Endodermal cell (in vitro differentiated cells): ENCODE measurements at regions not wholly inside any gene's neighbourhood (a gene's known extent, or its start where the extent isn't known, plus 50 kb on each side); places are given as distances from the start of the nearest gene placed in this dataset.

Experiments used
- DNase-seq: peaks from one replicate; pipeline ENCODE4 v3.0.0-alpha.2; 2017
- H3K27ac ChIP-seq: 2 replicates; pipeline ENCODE4 v1.5.1; 2013; ENCODE audit warnings: mild to moderate bottlenecking, low read depth, low read length, moderate library complexity
- H3K27me3 ChIP-seq: 2 replicates; pipeline ENCODE4 v1.6.1; 2013; ENCODE audit warnings: mild to moderate bottlenecking, low read length, moderate library complexity; ENCODE audit not compliant: insufficient read depth, control insufficient read depth, poor library complexity, severe bottlenecking
- H3K36me3 ChIP-seq: 2 replicates; pipeline ENCODE4 v1.7.0; 2013; ENCODE audit warnings: mild to moderate bottlenecking, low read length, moderate library complexity; ENCODE audit not compliant: control insufficient read depth, insufficient read depth
- H3K4me1 ChIP-seq: one replicate; pipeline ENCODE4 v1.7.0; 2013; ENCODE audit warnings: low read length; ENCODE audit not compliant: control insufficient read depth, insufficient read depth
- H3K4me3 ChIP-seq: 2 replicates; pipeline ENCODE4 v1.5.1; 2013; ENCODE audit warnings: mild to moderate bottlenecking, low read length, moderate library complexity
- H3K9ac ChIP-seq: 2 replicates; pipeline ENCODE4 v1.6.1; 2013; ENCODE audit warnings: mild to moderate bottlenecking, low read length, moderate library complexity; ENCODE audit not compliant: poor library complexity, severe bottlenecking; ENCODE audit errors: extremely low read depth
- H3K9me3 ChIP-seq: 2 replicates; pipeline ENCODE4 v1.6.1; 2013; ENCODE audit warnings: mild to moderate bottlenecking, low read length, moderate library complexity; ENCODE audit not compliant: control insufficient read depth
- H3K27ac Mint-ChIP-seq: 2 replicates; pipeline ENCODE4 v1.8.0; 2020; ENCODE audit warnings: mixed read lengths
- H3K27me3 Mint-ChIP-seq: 2 replicates; pipeline ENCODE4 v1.8.0; 2021; ENCODE audit warnings: mild to moderate bottlenecking, mixed read lengths; ENCODE audit not compliant: insufficient read depth
- H3K36me3 Mint-ChIP-seq: 2 replicates; pipeline ENCODE4 v1.8.0; 2020; ENCODE audit warnings: low read depth, mixed read lengths
- H3K4me1 Mint-ChIP-seq: 2 replicates; pipeline ENCODE4 v1.8.0; 2020; ENCODE audit warnings: mixed read lengths
- H3K4me3 Mint-ChIP-seq: 2 replicates; pipeline ENCODE4 v1.8.0; 2020; ENCODE audit warnings: mild to moderate bottlenecking, moderate library complexity, mixed read lengths
- H3K9me3 Mint-ChIP-seq: 2 replicates; pipeline ENCODE4 v1.8.0; 2020; ENCODE audit warnings: mild to moderate bottlenecking, mixed read lengths
- WGBS, 2 experiments: methylation state at CpG; one replicate each; pipeline versions ENCODE4 v1.1.5 to v1.1.7; 2013; ENCODE audit warnings: missing lambda C conversion rate in 2 of 2, mixed read lengths in 1 of 2; ENCODE audit not compliant: insufficient coverage in 1 of 2, insufficient read length in 1 of 2; 5-methylcytosine and 5-hydroxymethylcytosine counted together
- TF ChIP-seq, protein P1 (sequence below): fragments of 200-600 bp; sonication (generic); conservative IDR thresholded peaks from 2 replicates; pipeline ENCODE4 v1.5.0; 2021; ENCODE audit warnings: antibody characterized with exemption, mild to moderate bottlenecking

DNA sequence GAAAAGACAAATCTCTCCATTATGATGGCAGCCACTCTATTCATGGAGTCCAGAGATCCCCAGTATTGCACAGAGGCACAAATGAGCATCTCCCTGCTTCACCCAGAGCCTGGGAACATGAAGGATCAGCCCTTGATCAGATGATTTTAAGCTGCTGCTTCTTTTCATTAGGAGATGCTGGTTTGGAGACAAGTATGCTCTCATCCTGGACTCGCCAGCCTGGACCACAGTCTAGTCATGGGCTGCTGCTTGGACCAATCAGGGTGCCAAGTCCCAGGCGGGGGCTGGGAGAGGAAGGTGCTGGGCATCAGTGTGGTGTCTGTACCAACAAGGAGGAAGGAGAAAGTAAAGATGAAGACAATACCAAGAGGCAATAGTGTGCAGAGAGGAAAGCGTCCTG, 195.7 kb upstream of the FOXQ1 start:
- 91 to 95% methylated on average over 3 of the region's 3 CpGs for WGBS, 2 experiments

DNA sequence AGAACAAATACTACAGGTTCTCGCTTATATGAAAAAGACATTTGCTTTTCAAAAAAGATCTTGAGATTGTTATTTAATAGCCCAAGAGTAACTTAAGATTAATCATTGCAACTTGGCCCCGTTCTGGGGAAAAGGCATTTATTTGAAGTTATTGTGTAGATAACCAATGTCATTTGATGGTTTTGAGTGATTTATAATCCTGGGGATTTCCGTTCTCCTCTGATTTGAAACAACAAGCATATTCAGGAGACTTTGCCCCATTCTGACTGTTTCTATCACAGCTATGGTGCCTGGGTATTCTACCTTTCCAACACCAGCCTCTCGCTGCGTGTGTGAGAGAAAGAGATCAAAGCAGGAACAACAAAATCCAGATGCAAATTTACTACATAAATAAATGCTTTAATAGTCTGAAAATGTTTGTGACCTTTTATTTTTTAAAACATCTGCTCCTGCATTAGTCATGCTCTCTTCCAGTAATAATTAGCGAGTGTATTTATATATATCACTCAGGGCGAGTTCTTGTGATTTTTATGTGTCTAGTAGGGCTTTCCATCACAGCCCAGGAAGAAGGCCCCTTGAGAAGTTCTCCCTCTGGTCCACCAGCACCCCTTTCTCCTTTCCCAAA, 197.9 kb upstream of the FOXQ1 start:
- Histone ChIP-seq H3K4me1 (no peaks in the 10 kb centered on the region), H3K9ac (no peak overlapping the region), H3K27me3 (no peaks in the 10 kb centered on the region), H3K27ac (no peak overlapping the region), H3K36me3 (no peaks in the 10 kb centered on the region), H3K9me3 (no peaks in the 10 kb centered on the region), H3K4me3 (no peak overlapping the region)
- Mint-ChIP-seq H3K27me3 (peaks cover 13% of the 10 kb centered on the region), H3K9me3 (no peaks in the 10 kb centered on the region), H3K27ac (no peak overlapping the region), H3K36me3 (no peaks in the 10 kb centered on the region), H3K4me3 (no peak overlapping the region), H3K4me1 (no peaks in the 10 kb centered on the region)
- DNase-seq = no peak
- WGBS, 2 experiments = 92 to 95% methylated on average over 4 to 7 of the region's 7 CpGs
- TF ChIP-seq, protein P1, sequence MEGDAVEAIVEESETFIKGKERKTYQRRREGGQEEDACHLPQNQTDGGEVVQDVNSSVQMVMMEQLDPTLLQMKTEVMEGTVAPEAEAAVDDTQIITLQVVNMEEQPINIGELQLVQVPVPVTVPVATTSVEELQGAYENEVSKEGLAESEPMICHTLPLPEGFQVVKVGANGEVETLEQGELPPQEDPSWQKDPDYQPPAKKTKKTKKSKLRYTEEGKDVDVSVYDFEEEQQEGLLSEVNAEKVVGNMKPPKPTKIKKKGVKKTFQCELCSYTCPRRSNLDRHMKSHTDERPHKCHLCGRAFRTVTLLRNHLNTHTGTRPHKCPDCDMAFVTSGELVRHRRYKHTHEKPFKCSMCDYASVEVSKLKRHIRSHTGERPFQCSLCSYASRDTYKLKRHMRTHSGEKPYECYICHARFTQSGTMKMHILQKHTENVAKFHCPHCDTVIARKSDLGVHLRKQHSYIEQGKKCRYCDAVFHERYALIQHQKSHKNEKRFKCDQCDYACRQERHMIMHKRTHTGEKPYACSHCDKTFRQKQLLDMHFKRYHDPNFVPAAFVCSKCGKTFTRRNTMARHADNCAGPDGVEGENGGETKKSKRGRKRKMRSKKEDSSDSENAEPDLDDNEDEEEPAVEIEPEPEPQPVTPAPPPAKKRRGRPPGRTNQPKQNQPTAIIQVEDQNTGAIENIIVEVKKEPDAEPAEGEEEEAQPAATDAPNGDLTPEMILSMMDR = no peak

More for the DNA sequence above, 195.7 kb upstream of the FOXQ1 start:
- H3K9me3 ChIP-seq = no peaks in the 10 kb centered on the region
- H3K4me1 Mint-ChIP-seq = no peaks in the 10 kb centered on the region
- no peak overlapping the region for H3K27ac ChIP-seq
- H3K4me3 ChIP-seq = no peak overlapping the region
- no peak overlapping the region for H3K9ac ChIP-seq
- no peaks in the 10 kb centered on the region for H3K36me3 Mint-ChIP-seq
- TF ChIP-seq, protein P1 = no peak
- H3K4me3 Mint-ChIP-seq = no peak overlapping the region
- H3K27ac Mint-ChIP-seq = no peak overlapping the region
- H3K27me3 Mint-ChIP-seq = peaks cover 10% of the 10 kb centered on the region
- no peaks in the 10 kb centered on the region for H3K9me3 Mint-ChIP-seq
- no peak for DNase-seq
- H3K36me3 ChIP-seq = no peaks in the 10 kb centered on the region
- no peaks in the 10 kb centered on the region for H3K4me1 ChIP-seq
- no peaks in the 10 kb centered on the region for H3K27me3 ChIP-seq

- no peak overlapping the region for H3K4me3 Mint-ChIP-seq
Measured at GRCh38 chr6:1111361-1111760, 200.5 kb upstream of the FOXQ1 start.

More at GRCh38 chr6:1111361-1111760, 200.5 kb upstream of the FOXQ1 start:
- no peak overlapping the region for H3K9ac ChIP-seq
- 85 to 100% methylated on average over 1 to 4 of the region's 6 CpGs for WGBS, 2 experiments
- H3K27ac Mint-ChIP-seq = no peak overlapping the region
- H3K9me3 ChIP-seq = peaks cover 9% of the 10 kb centered on the region
- H3K4me1 ChIP-seq = no peaks in the 10 kb centered on the region
- no peaks in the 10 kb centered on the region for H3K36me3 Mint-ChIP-seq
- H3K27me3 Mint-ChIP-seq = peaks cover 34% of the 10 kb centered on the region
- DNase-seq = no peak
- peaks cover 12% of the 10 kb centered on the region for H3K9me3 Mint-ChIP-seq
- H3K27me3 ChIP-seq = no peaks in the 10 kb centered on the region
- H3K36me3 ChIP-seq = no peaks in the 10 kb centered on the region
- TF ChIP-seq, protein P1 = no peak
- no peak overlapping the region for H3K4me3 ChIP-seq
- H3K27ac ChIP-seq = no peak overlapping the region
- H3K4me1 Mint-ChIP-seq = no peaks in the 10 kb centered on the region
